ENCODE measurements at regions not wholly inside any gene's neighbourhood (a gene's known extent, or its start where the extent isn't known, plus 50 kb on each side); places are given as distances from the start of the nearest gene placed in this dataset.
A peak's percentile ranks its signal among the peaks of the same experiment; 100 is the strongest.

GRCh38 chr17:79415909-79416308 is 194.9 kb downstream of the RBFOX3 start:
- DNase-seq (ENCODE audit: missing footprints) (peak; percentile 64), ATAC-seq (no peak)
- intact Hi-C loops (cut with DNase I), result no loop called here

GRCh38 chr17:79415365-79415764 is 195.5 kb downstream of the RBFOX3 start:
- DNase-seq (ENCODE audit: missing footprints), result peak; percentile 44
- no peak for ATAC-seq
- intact Hi-C loops (cut with DNase I), result no loop called here

GRCh38 chr17:79414793-79415211 is 196.0 kb downstream of the RBFOX3 start:
- intact Hi-C loops (cut with DNase I), result no loop called here
- DNase-seq (ENCODE audit: missing footprints) (peak; percentile 49), ATAC-seq (no peak)

GRCh38 chr17:79414063-79414792 is 196.6 kb downstream of the RBFOX3 start:
- ATAC-seq (no peak), DNase-seq (ENCODE audit: missing footprints) (peak; percentile 30)
- intact Hi-C loops (cut with DNase I), result no loop called here

- intact Hi-C loops (cut with DNase I), result no loop called here
- ATAC-seq, result no peak
- peak; percentile 23 for DNase-seq (ENCODE audit: missing footprints)
Measured at GRCh38 chr17:79413611-79414010, 197.2 kb downstream of the RBFOX3 start.

- no peak for ATAC-seq
- intact Hi-C loops (cut with DNase I), result no loop called here
Measured at GRCh38 chr17:79412886-79413390, 197.9 kb downstream of the RBFOX3 start.

GRCh38 chr17:79412110-79412509 is 198.7 kb downstream of the RBFOX3 start:
- intact Hi-C loops (cut with DNase I), result no loop called here
- ATAC-seq (no peak), DNase-seq (ENCODE audit: missing footprints) (no peak)

More at GRCh38 chr17:79412886-79413390, 197.9 kb downstream of the RBFOX3 start:
- no peak for DNase-seq (ENCODE audit: missing footprints)

- DNase-seq (ENCODE audit: missing footprints), result peak; percentile 59
- intact Hi-C loops (cut with DNase I), result no loop called here
- no peak for ATAC-seq
Measured at GRCh38 chr17:79411419-79411818, 199.4 kb downstream of the RBFOX3 start.

GRCh38 chr17:79410681-79411080 is 200.2 kb downstream of the RBFOX3 start:
- ATAC-seq, result no peak
- peak; percentile 11 for DNase-seq (ENCODE audit: missing footprints)
- intact Hi-C loops (cut with DNase I), result no loop called here

- DNase-seq (ENCODE audit: missing footprints) (peak; percentile 62), ATAC-seq (no peak)
- intact Hi-C loops (cut with DNase I), result no loop called here
Measured at GRCh38 chr17:79408251-79408650, 202.6 kb downstream of the RBFOX3 start.

GRCh38 chr17:79407385-79407784 is 203.5 kb downstream of the RBFOX3 start:
- no peak for DNase-seq (ENCODE audit: missing footprints)
- intact Hi-C loops (cut with DNase I), result no loop called here
- ATAC-seq, result no peak

- intact Hi-C loops (cut with DNase I), result no loop called here
- ATAC-seq (no peak), DNase-seq (ENCODE audit: missing footprints) (no peak)
Measured at GRCh38 chr17:79406316-79406715, 204.5 kb downstream of the RBFOX3 start.

- ATAC-seq, result no peak
- intact Hi-C loops (cut with DNase I), result no loop called here
- no peak for DNase-seq (ENCODE audit: missing footprints)
Measured at GRCh38 chr17:79405823-79406222, 205.0 kb downstream of the RBFOX3 start.

- ATAC-seq, result no peak
- DNase-seq (ENCODE audit: missing footprints), result no peak
- intact Hi-C loops (cut with DNase I), result loop anchor here (5.0 kb wide), 1 partner anchor 303 kb away; no protein-coding TSS in a partner anchor
Measured at GRCh38 chr17:79404136-79404911, 206.5 kb downstream of the RBFOX3 start.

GRCh38 chr17:79401704-79402674 is 208.9 kb downstream of the RBFOX3 start:
- no peak for ATAC-seq
- DNase-seq (ENCODE audit: missing footprints), result no peak
- intact Hi-C loops (cut with DNase I), result loop anchor here (5.0 kb wide), 1 partner anchor 305 kb away; no protein-coding TSS in a partner anchor

- intact Hi-C loops (cut with DNase I), result loop anchor here (5.0 kb wide), 1 partner anchor 306 kb away; no protein-coding TSS in a partner anchor
- ATAC-seq, result peak; percentile 83
- no peak for DNase-seq (ENCODE audit: missing footprints)
Measured at GRCh38 chr17:79400989-79401703, 209.7 kb downstream of the RBFOX3 start.

- intact Hi-C loops (cut with DNase I), result loop anchor here (5.0 kb wide), 1 partner anchor 308 kb away; no protein-coding TSS in a partner anchor
- ATAC-seq (no peak), DNase-seq (ENCODE audit: missing footprints) (no peak)
Measured at GRCh38 chr17:79399610-79400144, 211.2 kb downstream of the RBFOX3 start.

- intact Hi-C loops (cut with DNase I), result no loop called here
- ATAC-seq, result no peak
- no peak for DNase-seq (ENCODE audit: missing footprints)
Measured at GRCh38 chr17:79398441-79398840, 212.4 kb downstream of the RBFOX3 start.
